ENCODE measurements at regions not wholly inside any gene's neighbourhood (a gene's known extent, or its start where the extent isn't known, plus 50 kb on each side); places are given as distances from the start of the nearest gene placed in this dataset.

GRCh38 chr11:97107604-97108003, 717.8 kb downstream of the JRKL start:
- TF ChIP-seq CTCF (IDR thresholded peaks at IDR 0.05) (no peak), MAX (IDR thresholded peaks at IDR 0.05; ENCODE audit: low read depth) (no peak), YY1 (IDR thresholded peaks at IDR 0.05; ENCODE audit: low read depth) (no peak), SMC3 (IDR thresholded peaks at IDR 0.05; ENCODE audit: low read depth, low read length) (no peak), REST (IDR thresholded peaks at IDR 0.05; ENCODE audit: low read depth, low read length) (no peak)

Measured in SK-N-SH (cell line).